Testis (tissue), 2 donors: ENCODE measurements at regions not wholly inside any gene's neighbourhood (a gene's known extent, or its start where the extent isn't known, plus 50 kb on each side); places are given as distances from the start of the nearest gene placed in this dataset.

ENCODE experiments used
- CTCF ChIP-seq, 3 experiments: fragments of 450-650 bp in 2 of 3; fragments of 200-600 bp in 1 of 3; sonication (generic) in 1 of 3; IDR thresholded peaks; one replicate each; pipeline ENCODE4 v1.5.1; 2016 to 2019; ENCODE audit warnings: antibody characterized with exemption in 3 of 3, mild to moderate bottlenecking in 2 of 3, moderate library complexity in 1 of 3
- POLR2A ChIP-seq: fragments of 450-650 bp; IDR thresholded peaks from one replicate; pipeline ENCODE4 v1.6.1; 2017; ENCODE audit warnings: antibody characterized with exemption, mild to moderate bottlenecking, moderate library complexity

- TF ChIP-seq CTCF (IDR thresholded peaks at IDR 0.05) = no peak
- TF ChIP-seq POLR2A = no peak
These were observed 79.1 kb upstream of the CYP1B1 start for GRCh38 chr2:38155015-38155414.
